ENCODE measurements at regions not wholly inside any gene's neighbourhood (a gene's known extent, or its start where the extent isn't known, plus 50 kb on each side); places are given as distances from the start of the nearest gene placed in this dataset.

- Histone ChIP-seq H3K36me3 (replicated peaks; ENCODE audit: low read depth, low read length) (no peaks in the 10 kb centered on the region), H3K27me3 (ENCODE audit: low read depth, low read length) (peaks cover 41% of the 10 kb centered on the region), H3K9ac (ENCODE audit: low read length) (no peak overlapping the region), H3K27ac (ENCODE audit: low read length) (no peak overlapping the region), H2AFZ (ENCODE audit: low read depth, low read length) (no peak overlapping the region), H3K79me2 (ENCODE audit: low read length) (no peaks in the 10 kb centered on the region), H3K4me2 (ENCODE audit: low read length) (no peak overlapping the region), H3K9me3 (ENCODE audit: insufficient read depth, low read length) (no peaks in the 10 kb centered on the region), H4K20me1 (ENCODE audit: insufficient read depth, low read length) (no peaks in the 10 kb centered on the region), H3K4me3 (ENCODE audit: low read length) (no peak overlapping the region), H3K4me1 (ENCODE audit: low read length) (no peaks in the 10 kb centered on the region)
- TF ChIP-seq EZH2phosphoT487 (IDR thresholded peaks at IDR 0.05; ENCODE audit: low read depth) (no peak), CTCF (IDR thresholded peaks at IDR 0.05; ENCODE audit: low read depth, low read length) (no peak)
Measured at GRCh38 chr2:71827524-71827901, 320.1 kb downstream of the CYP26B1 start.

DNA sequence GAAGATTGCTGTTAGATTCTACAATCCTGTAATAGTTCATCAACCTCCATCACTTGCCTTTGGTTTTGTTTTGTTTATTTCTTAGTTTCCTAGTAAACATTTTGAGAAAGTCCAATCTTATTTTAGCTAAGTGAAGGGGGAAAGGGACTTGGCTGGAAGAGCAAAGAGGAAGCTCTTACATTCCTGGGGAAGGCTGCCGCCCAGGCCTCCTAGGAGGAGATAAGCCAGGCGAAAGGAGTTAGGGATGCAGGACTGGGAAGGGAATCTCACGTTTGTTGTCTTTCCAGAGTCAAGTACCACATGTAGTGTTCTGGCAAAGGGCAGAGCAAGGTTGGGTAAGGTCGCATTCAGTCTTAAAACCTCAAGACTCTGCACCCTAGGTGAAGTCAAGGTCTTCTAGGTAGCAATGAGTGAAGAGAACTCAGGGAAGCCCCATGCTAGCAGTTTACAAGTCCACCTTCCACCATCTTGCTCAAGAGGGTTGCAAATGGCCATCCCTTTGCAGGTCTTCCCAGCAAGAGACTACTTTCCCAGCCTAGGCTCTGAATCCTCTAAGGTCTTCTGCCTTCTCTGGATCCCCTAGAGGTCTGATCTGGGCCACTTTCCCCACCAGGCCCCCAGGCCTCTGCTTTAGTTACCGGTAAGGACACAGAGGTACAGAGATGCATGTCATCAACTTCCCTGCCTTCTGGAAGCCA lies 320.7 kb downstream of the CYP26B1 start:
- Histone ChIP-seq H3K27me3 (ENCODE audit: low read depth, low read length) (peaks cover 37% of the 10 kb centered on the region), H3K4me1 (ENCODE audit: low read length) (no peaks in the 10 kb centered on the region), H3K4me2 (ENCODE audit: low read length) (no peak overlapping the region), H3K9me3 (ENCODE audit: insufficient read depth, low read length) (no peaks in the 10 kb centered on the region), H3K4me3 (ENCODE audit: low read length) (no peak overlapping the region), H2AFZ (ENCODE audit: low read depth, low read length) (no peak overlapping the region), H3K36me3 (replicated peaks; ENCODE audit: low read depth, low read length) (no peaks in the 10 kb centered on the region), H3K9ac (ENCODE audit: low read length) (no peak overlapping the region), H3K79me2 (ENCODE audit: low read length) (no peaks in the 10 kb centered on the region), H4K20me1 (ENCODE audit: insufficient read depth, low read length) (no peaks in the 10 kb centered on the region), H3K27ac (ENCODE audit: low read length) (no peak overlapping the region)
- TF ChIP-seq EZH2phosphoT487 (IDR thresholded peaks at IDR 0.05; ENCODE audit: low read depth) (no peak), CTCF (IDR thresholded peaks at IDR 0.05; ENCODE audit: low read depth, low read length) (no peak)

DNA sequence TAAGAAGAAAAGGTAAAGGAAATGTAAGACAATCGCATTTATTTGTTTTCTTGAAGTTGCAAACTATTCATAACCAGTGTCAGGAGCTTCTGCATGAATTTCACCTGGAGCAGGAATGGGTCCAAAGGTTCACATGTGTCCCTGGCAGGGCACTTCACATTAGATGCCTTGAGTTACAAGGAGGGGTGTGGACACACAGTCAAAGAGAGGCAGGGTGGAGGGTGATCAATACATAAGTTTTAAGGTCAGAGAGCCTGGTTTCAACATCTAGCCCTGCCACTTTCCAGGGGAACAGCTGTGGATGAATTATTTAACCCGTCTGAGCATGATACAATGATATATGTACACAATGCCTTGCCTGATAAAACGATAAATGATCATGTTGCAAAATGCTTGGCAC lies 321.4 kb downstream of the CYP26B1 start:
- Histone ChIP-seq H3K27me3 (ENCODE audit: low read depth, low read length) (peaks cover 33% of the 10 kb centered on the region), H2AFZ (ENCODE audit: low read depth, low read length) (no peak overlapping the region), H3K36me3 (replicated peaks; ENCODE audit: low read depth, low read length) (no peaks in the 10 kb centered on the region), H3K4me1 (ENCODE audit: low read length) (no peaks in the 10 kb centered on the region), H3K27ac (ENCODE audit: low read length) (no peak overlapping the region), H3K9me3 (ENCODE audit: insufficient read depth, low read length) (no peaks in the 10 kb centered on the region), H3K9ac (ENCODE audit: low read length) (no peak overlapping the region), H4K20me1 (ENCODE audit: insufficient read depth, low read length) (no peaks in the 10 kb centered on the region), H3K4me3 (ENCODE audit: low read length) (no peak overlapping the region), H3K79me2 (ENCODE audit: low read length) (no peaks in the 10 kb centered on the region), H3K4me2 (ENCODE audit: low read length) (no peak overlapping the region)
- TF ChIP-seq CTCF (IDR thresholded peaks at IDR 0.05; ENCODE audit: low read depth, low read length), result no peak
- no peak for TF ChIP-seq EZH2phosphoT487 (IDR thresholded peaks at IDR 0.05; ENCODE audit: low read depth)

DNA sequence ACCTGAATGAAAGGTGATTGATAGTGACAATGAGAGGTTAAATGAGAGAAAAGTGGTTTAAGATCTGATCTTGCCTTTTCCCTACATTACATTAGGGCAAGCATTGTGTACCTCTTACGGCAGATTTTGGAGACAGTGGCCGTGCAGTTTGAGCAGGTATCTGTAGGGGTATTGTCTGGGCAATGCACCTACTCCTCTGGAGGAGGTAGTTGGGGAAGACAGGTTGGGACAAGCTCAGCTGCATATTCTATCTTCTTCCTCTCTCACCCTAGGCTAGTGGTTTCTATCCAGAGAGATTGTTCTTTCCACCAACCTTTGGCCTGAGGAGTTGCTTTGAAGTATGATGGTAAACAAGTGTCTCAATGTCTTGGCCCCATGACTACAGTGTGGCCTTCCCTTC lies 323.2 kb downstream of the CYP26B1 start:
- H3K9me3 ChIP-seq (ENCODE audit: insufficient read depth, low read length), result no peaks in the 10 kb centered on the region
- no peak overlapping the region for H2AFZ ChIP-seq (ENCODE audit: low read depth, low read length)
- H3K36me3 ChIP-seq (replicated peaks; ENCODE audit: low read depth, low read length), result no peaks in the 10 kb centered on the region
- H3K79me2 ChIP-seq (ENCODE audit: low read length), result no peaks in the 10 kb centered on the region
- no peak overlapping the region for H3K9ac ChIP-seq (ENCODE audit: low read length)
- H3K27ac ChIP-seq (ENCODE audit: low read length), result no peak overlapping the region
- H3K4me3 ChIP-seq (ENCODE audit: low read length), result no peak overlapping the region
- no peaks in the 10 kb centered on the region for H4K20me1 ChIP-seq (ENCODE audit: insufficient read depth, low read length)
- H3K4me1 ChIP-seq (ENCODE audit: low read length), result no peaks in the 10 kb centered on the region
- H3K4me2 ChIP-seq (ENCODE audit: low read length), result no peak overlapping the region
- peaks cover 14% of the 10 kb centered on the region; the same call in 1 of the 2 replicates for H3K27me3 ChIP-seq (ENCODE audit: low read depth, low read length)
- TF ChIP-seq CTCF (IDR thresholded peaks at IDR 0.05; ENCODE audit: low read depth, low read length) (no peak), EZH2phosphoT487 (IDR thresholded peaks at IDR 0.05; ENCODE audit: low read depth) (no peak)
